Upper lobe of left lung (tissue), 6 donors: ENCODE measurements at regions not wholly inside any gene's neighbourhood (a gene's known extent, or its start where the extent isn't known, plus 50 kb on each side); places are given as distances from the start of the nearest gene placed in this dataset.

Experiments used
- ATAC-seq, 2 donors: fragments of 200-7000 bp; cut with Tn5 transposase; one replicate each; pipeline ENCODE4 v1.9.1; 2022; ENCODE audit warnings: mild to moderate bottlenecking in 2 of 2, moderate library complexity in 2 of 2; ENCODE audit not compliant: low FRiP score in 2 of 2
- DNase-seq, 2 donors: peaks; one replicate each; pipeline ENCODE4 v3.0.0-alpha.2; 2019 to 2020
- H3K27ac ChIP-seq, 4 donors: fragments of 200-600 bp; sonication (generic); one replicate each; pipeline ENCODE4 v1.5.1; 2016 to 2019
- H3K27me3 ChIP-seq, 4 donors: fragments of 200-600 bp; sonication (generic); one replicate each; pipeline ENCODE4 v1.5.1; 2017 to 2019
- H3K36me3 ChIP-seq, 4 donors: fragments of 200-600 bp; sonication (generic); one replicate each; pipeline ENCODE4 v1.5.1; 2016 to 2019
- H3K4me1 ChIP-seq, 4 donors: fragments of 200-600 bp; sonication (generic); one replicate each; pipeline ENCODE4 v1.5.1; 2018 to 2019
- H3K4me3 ChIP-seq, 4 donors: fragments of 200-600 bp; sonication (generic); one replicate each; pipeline ENCODE4 v1.5.1; 2017 to 2019; ENCODE audit warnings: mild to moderate bottlenecking in 2 of 4, moderate library complexity in 1 of 4
- H3K9me3 ChIP-seq, 4 donors: fragments of 200-600 bp; sonication (generic); one replicate each; pipeline ENCODE4 v1.5.1; 2018 to 2019
- CTCF ChIP-seq, 6 experiments: fragments of 450-650 bp in 4 of 6; fragments of 200-600 bp in 2 of 6; sonication (generic) in 2 of 6; IDR thresholded peaks; one replicate each; pipeline ENCODE4 v1.5.1; 2016 to 2019; ENCODE audit warnings: antibody characterized with exemption in 6 of 6
- EP300 ChIP-seq, 4 donors: sonication (generic); formaldehyde crosslinking; IDR thresholded peaks; one replicate each; pipeline ENCODE4 v1.5.1; 2017; ENCODE audit warnings: antibody characterized with exemption in 4 of 4, control low read depth in 2 of 4
- POLR2A ChIP-seq, 4 donors: fragments of 450-650 bp; IDR thresholded peaks; one replicate each; pipeline ENCODE4 v1.5.1; 2016 to 2017; ENCODE audit warnings: antibody characterized with exemption in 4 of 4, mild to moderate bottlenecking in 2 of 4
- POLR2AphosphoS5 ChIP-seq, 2 donors: sonication (generic); formaldehyde crosslinking; IDR thresholded peaks; one replicate each; pipeline ENCODE4 v1.5.1; 2017; ENCODE audit warnings: antibody characterized with exemption in 2 of 2
- WGBS, 2 donors: methylation state at CpG; one replicate each; pipeline ENCODE4 v1.1.5; 2017 to 2018; 5-methylcytosine and 5-hydroxymethylcytosine counted together
- donor health status: DM: no; HTN: no; CAD: no; lungs with moderate emphysema.
- donor health status: DM: no; HTN: yes; CAD: no; lungs with severe emphysema.

- ATAC-seq (no peak), DNase-seq (no peak)
- Histone ChIP-seq H3K36me3 (no peaks in the 10 kb centered on the region), H3K27me3 (no peaks in the 10 kb centered on the region), H3K27ac (no peak overlapping the region), H3K4me3 (no peak overlapping the region), H3K4me1 (no peaks in the 10 kb centered on the region), H3K9me3 (no peaks in the 10 kb centered on the region)
- no peak for TF ChIP-seq EP300 (IDR thresholded peaks at IDR 0.05)
- no peak for TF ChIP-seq POLR2A (IDR thresholded peaks at IDR 0.05)
- no peak for TF ChIP-seq CTCF (IDR thresholded peaks at IDR 0.05)
- WGBS, 2 donors, result 60 to 71% methylated on average over 5 of the region's 5 CpGs
Observed at GRCh38 chr2:204264621-204265140, 280.6 kb upstream of the PARD3B start.

GRCh38 chr2:204265681-204266181 lies 279.5 kb upstream of the PARD3B start:
- Histone ChIP-seq H3K27ac (no peak overlapping the region), H3K4me3 (no peak overlapping the region), H3K9me3 (no peaks in the 10 kb centered on the region), H3K4me1 (no peaks in the 10 kb centered on the region), H3K27me3 (no peaks in the 10 kb centered on the region), H3K36me3 (no peaks in the 10 kb centered on the region)
- ATAC-seq, result peak in 1 of 2 donors; percentile 42
- 75 to 85% methylated on average over 7 of the region's 7 CpGs for WGBS, 2 donors
- no peak for TF ChIP-seq EP300 (IDR thresholded peaks at IDR 0.05)
- TF ChIP-seq POLR2A (IDR thresholded peaks at IDR 0.05), result no peak
- DNase-seq, result peak in 1 of 2 donors; percentile 26

- DNase-seq (no peak), ATAC-seq (no peak)
- WGBS, 2 donors, result 87 to 96% methylated on average over 5 of the region's 5 CpGs
Observed at GRCh38 chr2:204268458-204268857, 276.8 kb upstream of the PARD3B start.

GRCh38 chr2:204268971-204269370 lies 276.3 kb upstream of the PARD3B start:
- Histone ChIP-seq H3K4me1 (no peaks in the 10 kb centered on the region), H3K27ac (no peak overlapping the region), H3K36me3 (no peaks in the 10 kb centered on the region), H3K4me3 (no peak overlapping the region), H3K9me3 (no peaks in the 10 kb centered on the region), H3K27me3 (no peaks in the 10 kb centered on the region)
- DNase-seq (no peak), ATAC-seq (no peak)
- 76 to 82% methylated on average over 3 of the region's 3 CpGs for whole genome bisulfite sequencing, 2 donors
- TF ChIP-seq POLR2AphosphoS5 (IDR thresholded peaks at IDR 0.05) (no peak), POLR2A (IDR thresholded peaks at IDR 0.05) (no peak), EP300 (IDR thresholded peaks at IDR 0.05) (no peak), CTCF (IDR thresholded peaks at IDR 0.05) (no peak)

More at GRCh38 chr2:204268458-204268857, 276.8 kb upstream of the PARD3B start:
- H3K4me3 ChIP-seq, result no peak overlapping the region
- H3K36me3 ChIP-seq, result no peaks in the 10 kb centered on the region
- H3K9me3 ChIP-seq, result no peaks in the 10 kb centered on the region
- no peaks in the 10 kb centered on the region for H3K4me1 ChIP-seq
- TF ChIP-seq EP300 (IDR thresholded peaks at IDR 0.05) (no peak), CTCF (IDR thresholded peaks at IDR 0.05) (no peak)
- H3K27ac ChIP-seq, result no peak overlapping the region
- H3K27me3 ChIP-seq, result no peaks in the 10 kb centered on the region

- peak; percentile 22 to 34 for ATAC-seq
- DNase-seq, result no peak
Observed at GRCh38 chr2:204272089-204272488, 273.2 kb upstream of the PARD3B start.

More at GRCh38 chr2:204272089-204272488, 273.2 kb upstream of the PARD3B start:
- H3K36me3 ChIP-seq, result no peaks in the 10 kb centered on the region
- no peaks in the 10 kb centered on the region for H3K27me3 ChIP-seq
- H3K27ac ChIP-seq, result no peak overlapping the region
- peaks cover 0 to 3% (median 0%) of the 10 kb centered on the region in 4 donors for H3K4me1 ChIP-seq
- no peak overlapping the region for H3K4me3 ChIP-seq
- TF ChIP-seq EP300 (IDR thresholded peaks at IDR 0.05), result no peak
- no peak for TF ChIP-seq POLR2AphosphoS5 (IDR thresholded peaks at IDR 0.05)
- TF ChIP-seq POLR2A (IDR thresholded peaks at IDR 0.05), result no peak
- no peak for TF ChIP-seq CTCF (IDR thresholded peaks at IDR 0.05)
- WGBS, 2 donors, result 41 to 60% methylated on average over 3 of the region's 3 CpGs
- H3K9me3 ChIP-seq, result no peaks in the 10 kb centered on the region
